Stimulated activated CD4-positive, alpha-beta T cell treated with anti-CD3 and anti-CD28 coated beads, Interleukin-4, amount 100 ng/mL, for 1 hour (primary cell): ENCODE measurements at regions not wholly inside any gene's neighbourhood (a gene's known extent, or its start where the extent isn't known, plus 50 kb on each side); places are given as distances from the start of the nearest gene placed in this dataset.
"Not testable (repeated sequence)": the region's sequence is repeated elsewhere in the genome, so short reads cannot be mapped to it uniquely, and the experiment has no call there.

Experiments
- DNase-seq: peaks from one replicate; pipeline ENCODE4 v3.0.0-alpha.2; 2020

GRCh38 chr6:134603561-134603960 is 285.6 kb upstream of the SGK1 start:
- no peak for DNase-seq

GRCh38 chr6:134602123-134602522 is 284.2 kb upstream of the SGK1 start:
- DNase-seq: no peak

GRCh38 chr6:134600671-134601070 is 282.8 kb upstream of the SGK1 start:
- no peak for DNase-seq

GRCh38 chr6:134599079-134599478 is 281.2 kb upstream of the SGK1 start:
- no peak for DNase-seq

GRCh38 chr6:134596191-134596590 is 278.3 kb upstream of the SGK1 start:
- DNase-seq: no peak

GRCh38 chr6:134594881-134595280 is 277.0 kb upstream of the SGK1 start:
- no peak for DNase-seq

GRCh38 chr6:134593887-134594286 is 276.0 kb upstream of the SGK1 start:
- DNase-seq: no peak

- no peak for DNase-seq
Observed at GRCh38 chr6:134593442-134593841, 275.5 kb upstream of the SGK1 start.

GRCh38 chr6:134593024-134593423 is 275.1 kb upstream of the SGK1 start:
- DNase-seq: no peak

- DNase-seq: no peak
Observed at GRCh38 chr6:134590449-134590848, 272.5 kb upstream of the SGK1 start.

- no peak for DNase-seq
Observed at GRCh38 chr6:134590004-134590403, 272.1 kb upstream of the SGK1 start.

- no peak for DNase-seq
Observed at GRCh38 chr6:134589512-134589911, 271.6 kb upstream of the SGK1 start.

- DNase-seq: no peak
Observed at GRCh38 chr6:134588267-134588666, 270.4 kb upstream of the SGK1 start.

- DNase-seq: no peak
Observed at GRCh38 chr6:134585517-134585873, 267.6 kb upstream of the SGK1 start.

GRCh38 chr6:134584847-134585516 is 267.1 kb upstream of the SGK1 start:
- DNase-seq: no peak

GRCh38 chr6:134577998-134578397 is 260.1 kb upstream of the SGK1 start:
- DNase-seq: no peak

- DNase-seq: no peak
Observed at GRCh38 chr6:134575221-134575620, 257.3 kb upstream of the SGK1 start.

- no peak for DNase-seq
Observed at GRCh38 chr6:134574491-134574890, 256.6 kb upstream of the SGK1 start.

- not testable (repeated sequence) for DNase-seq
Observed at GRCh38 chr6:134569996-134570395, 252.1 kb upstream of the SGK1 start.

GRCh38 chr6:134564705-134565104 is 246.8 kb upstream of the SGK1 start:
- no peak for DNase-seq

- DNase-seq: no peak
Observed at GRCh38 chr6:134560019-134560418, 242.1 kb upstream of the SGK1 start.

GRCh38 chr6:134557509-134557908 is 239.6 kb upstream of the SGK1 start:
- DNase-seq: no peak

- DNase-seq: no peak
Observed at GRCh38 chr6:134555672-134556071, 237.8 kb upstream of the SGK1 start.

GRCh38 chr6:134553936-134554335 is 236.0 kb upstream of the SGK1 start:
- no peak for DNase-seq

- no peak for DNase-seq
Observed at GRCh38 chr6:134551245-134551960, 233.5 kb upstream of the SGK1 start.
